ENCODE measurements at regions not wholly inside any gene's neighbourhood (a gene's known extent, or its start where the extent isn't known, plus 50 kb on each side); places are given as distances from the start of the nearest gene placed in this dataset.

DNA sequence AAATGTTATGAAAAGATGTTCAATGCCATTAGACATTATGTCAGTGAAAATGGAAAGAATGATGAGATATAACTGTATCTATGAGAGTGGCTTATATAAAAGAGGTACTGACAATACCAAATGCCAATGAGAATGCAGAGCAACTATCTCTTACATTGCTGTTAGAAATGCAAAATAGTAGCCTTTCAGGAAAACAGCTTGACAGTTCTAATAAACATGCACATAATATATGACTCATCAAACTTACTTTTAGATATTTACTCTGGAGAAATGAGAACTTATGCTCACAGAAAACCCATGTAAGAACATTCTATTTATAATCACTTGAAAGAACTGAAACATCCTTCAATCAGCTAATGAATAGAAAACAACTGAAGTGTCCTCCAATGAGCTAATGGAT is 996.7 kb upstream of the ADGRL4 start:
- no peak overlapping the region for H3K27ac ChIP-seq (ENCODE audit: low read depth, low read length)
- H3K9me3 ChIP-seq (ENCODE audit: control insufficient read depth, low read length): no peaks in the 10 kb centered on the region
- TF ChIP-seq, protein P1, sequence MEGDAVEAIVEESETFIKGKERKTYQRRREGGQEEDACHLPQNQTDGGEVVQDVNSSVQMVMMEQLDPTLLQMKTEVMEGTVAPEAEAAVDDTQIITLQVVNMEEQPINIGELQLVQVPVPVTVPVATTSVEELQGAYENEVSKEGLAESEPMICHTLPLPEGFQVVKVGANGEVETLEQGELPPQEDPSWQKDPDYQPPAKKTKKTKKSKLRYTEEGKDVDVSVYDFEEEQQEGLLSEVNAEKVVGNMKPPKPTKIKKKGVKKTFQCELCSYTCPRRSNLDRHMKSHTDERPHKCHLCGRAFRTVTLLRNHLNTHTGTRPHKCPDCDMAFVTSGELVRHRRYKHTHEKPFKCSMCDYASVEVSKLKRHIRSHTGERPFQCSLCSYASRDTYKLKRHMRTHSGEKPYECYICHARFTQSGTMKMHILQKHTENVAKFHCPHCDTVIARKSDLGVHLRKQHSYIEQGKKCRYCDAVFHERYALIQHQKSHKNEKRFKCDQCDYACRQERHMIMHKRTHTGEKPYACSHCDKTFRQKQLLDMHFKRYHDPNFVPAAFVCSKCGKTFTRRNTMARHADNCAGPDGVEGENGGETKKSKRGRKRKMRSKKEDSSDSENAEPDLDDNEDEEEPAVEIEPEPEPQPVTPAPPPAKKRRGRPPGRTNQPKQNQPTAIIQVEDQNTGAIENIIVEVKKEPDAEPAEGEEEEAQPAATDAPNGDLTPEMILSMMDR (conservative IDR thresholded peaks at IDR 0.05): no peak
- Mint-ChIP-seq H3K27ac (no peak overlapping the region), H3K9me3 (peaks cover 14% of the 10 kb centered on the region), H3K4me3 (no peak overlapping the region), H3K36me3 (ENCODE audit: low read depth) (no peaks in the 10 kb centered on the region), H3K27me3 (ENCODE audit: insufficient read depth) (no peaks in the 10 kb centered on the region), H3K4me1 (no peaks in the 10 kb centered on the region)
- no peaks in the 10 kb centered on the region for H3K36me3 ChIP-seq (ENCODE audit: control insufficient read depth, insufficient read depth, low read length)
- no peaks in the 10 kb centered on the region for H3K4me1 ChIP-seq (ENCODE audit: control insufficient read depth, insufficient read depth, low read length)
- H3K4me3 ChIP-seq (ENCODE audit: low read length): no peak overlapping the region
- no peak for DNase-seq
- H3K27me3 ChIP-seq (ENCODE audit: control insufficient read depth, insufficient read depth, low read length, poor library complexity, severe bottlenecking): no peaks in the 10 kb centered on the region
- no peak overlapping the region for H3K9ac ChIP-seq (ENCODE audit: extremely low read depth, low read length, poor library complexity, severe bottlenecking)

DNA sequence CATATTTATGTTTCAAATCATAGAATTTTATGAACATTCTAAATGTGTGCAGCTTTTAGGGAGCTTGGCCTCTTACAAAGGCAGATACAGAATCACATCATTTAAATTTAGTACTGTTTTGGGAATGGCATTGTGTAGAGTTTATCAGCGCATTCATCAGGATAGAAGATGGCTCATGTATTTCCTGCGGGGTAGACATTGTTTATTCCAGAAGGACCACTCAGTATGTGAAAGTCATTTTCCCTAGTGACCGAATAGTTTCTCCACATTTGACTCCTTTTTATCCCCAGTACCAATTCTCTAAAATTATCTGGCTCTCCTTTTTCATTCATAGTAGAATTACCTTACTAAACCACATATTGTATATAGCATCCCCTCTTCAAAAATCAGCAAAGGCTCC is 981.9 kb upstream of the ADGRL4 start:
- no peaks in the 10 kb centered on the region for H3K4me1 ChIP-seq (ENCODE audit: control insufficient read depth, insufficient read depth, low read length)
- no peak overlapping the region for H3K9ac ChIP-seq (ENCODE audit: extremely low read depth, low read length, poor library complexity, severe bottlenecking)
- no peaks in the 10 kb centered on the region for H3K36me3 ChIP-seq (ENCODE audit: control insufficient read depth, insufficient read depth, low read length)
- Mint-ChIP-seq H3K4me3 (no peak overlapping the region), H3K27me3 (ENCODE audit: insufficient read depth) (no peaks in the 10 kb centered on the region), H3K4me1 (peaks cover 7% of the 10 kb centered on the region), H3K36me3 (ENCODE audit: low read depth) (no peaks in the 10 kb centered on the region), H3K27ac (no peak overlapping the region), H3K9me3 (no peaks in the 10 kb centered on the region)
- H3K9me3 ChIP-seq (ENCODE audit: control insufficient read depth, low read length): no peaks in the 10 kb centered on the region
- WGBS, 2 experiments (ENCODE audit: insufficient coverage in 1 of 2, insufficient read length in 1 of 2): 81 to 87% methylated on average over 3 of the region's 3 CpGs
- H3K4me3 ChIP-seq (ENCODE audit: low read length): no peak overlapping the region
- H3K27ac ChIP-seq (ENCODE audit: low read depth, low read length): no peak overlapping the region
- DNase-seq: no peak
- H3K27me3 ChIP-seq (ENCODE audit: control insufficient read depth, insufficient read depth, low read length, poor library complexity, severe bottlenecking): no peaks in the 10 kb centered on the region
- TF ChIP-seq, protein P1 (conservative IDR thresholded peaks at IDR 0.05): no peak

DNA sequence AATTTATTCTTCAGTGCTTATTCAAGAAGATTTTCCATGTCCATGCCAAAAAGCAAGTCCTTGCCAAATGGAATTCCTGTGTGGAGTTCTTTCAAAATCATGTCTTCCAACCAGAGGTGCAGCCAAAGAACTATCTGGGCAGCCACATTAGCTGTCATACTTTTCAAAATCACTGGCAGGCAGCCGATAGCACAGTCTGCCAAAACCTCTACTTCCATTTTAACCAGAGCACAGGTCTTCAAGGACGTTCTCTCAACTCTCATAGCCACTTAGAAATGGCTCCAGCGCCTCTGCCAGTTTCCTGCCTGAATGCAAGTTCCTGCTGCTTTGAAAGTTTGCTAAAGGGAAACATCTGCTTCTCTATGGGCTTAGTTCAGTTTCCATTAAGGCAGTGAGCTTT is 975.7 kb upstream of the ADGRL4 start:
- H3K4me1 Mint-ChIP-seq: peaks cover 15% of the 10 kb centered on the region
- TF ChIP-seq, protein P1 (conservative IDR thresholded peaks at IDR 0.05): no peak
- no peaks in the 10 kb centered on the region for H3K36me3 Mint-ChIP-seq (ENCODE audit: low read depth)
- H3K27ac ChIP-seq (ENCODE audit: low read depth, low read length): no peak overlapping the region
- no peaks in the 10 kb centered on the region for H3K9me3 ChIP-seq (ENCODE audit: control insufficient read depth, low read length)
- H3K4me1 ChIP-seq (ENCODE audit: control insufficient read depth, insufficient read depth, low read length): peaks cover 4% of the 10 kb centered on the region
- H3K27ac Mint-ChIP-seq: no peak overlapping the region
- no peaks in the 10 kb centered on the region for H3K27me3 ChIP-seq (ENCODE audit: control insufficient read depth, insufficient read depth, low read length, poor library complexity, severe bottlenecking)
- H3K9me3 Mint-ChIP-seq: no peaks in the 10 kb centered on the region
- 77 to 78% methylated on average over 3 of the region's 3 CpGs for WGBS, 2 experiments (ENCODE audit: insufficient coverage in 1 of 2, insufficient read length in 1 of 2)
- H3K4me3 Mint-ChIP-seq: no peak overlapping the region
- no peaks in the 10 kb centered on the region for H3K27me3 Mint-ChIP-seq (ENCODE audit: insufficient read depth)
- H3K4me3 ChIP-seq (ENCODE audit: low read length): no peak overlapping the region
- no peaks in the 10 kb centered on the region for H3K36me3 ChIP-seq (ENCODE audit: control insufficient read depth, insufficient read depth, low read length)
- H3K9ac ChIP-seq (ENCODE audit: extremely low read depth, low read length, poor library complexity, severe bottlenecking): no peak overlapping the region
- no peak for DNase-seq

All from endodermal cell (in vitro differentiated cells).